ENCODE measurements at regions not wholly inside any gene's neighbourhood (a gene's known extent, or its start where the extent isn't known, plus 50 kb on each side); places are given as distances from the start of the nearest gene placed in this dataset.

- intact Hi-C loops (cut with DNase I), result no loop called here
- DNase-seq, result no peak
- ATAC-seq, result no peak
These were observed 157.9 kb upstream of the GRIP1 start for GRCh38 chr12:66836623-66837310.

GRCh38 chr12:66837311-66837627 lies 158.4 kb upstream of the GRIP1 start:
- DNase-seq (no peak), ATAC-seq (no peak)
- intact Hi-C loops (cut with DNase I), result no loop called here

- ATAC-seq (no peak), DNase-seq (no peak)
- intact Hi-C loops (cut with DNase I), result no loop called here
These were observed 159.5 kb upstream of the GRIP1 start for GRCh38 chr12:66838366-66838765.

- DNase-seq (no peak), ATAC-seq (no peak)
- intact Hi-C loops (cut with DNase I), result no loop called here
These were observed 170.1 kb upstream of the GRIP1 start for GRCh38 chr12:66848967-66849366.

- intact Hi-C loops (cut with DNase I), result no loop called here
- ATAC-seq (no peak), DNase-seq (no peak)
These were observed 172.3 kb upstream of the GRIP1 start for GRCh38 chr12:66851134-66851533.

- DNase-seq (no peak), ATAC-seq (no peak)
- intact Hi-C loops (cut with DNase I), result no loop called here
These were observed 173.2 kb upstream of the GRIP1 start for GRCh38 chr12:66852091-66852490.

GRCh38 chr12:66852765-66853164 lies 173.9 kb upstream of the GRIP1 start:
- ATAC-seq (no peak), DNase-seq (no peak)
- intact Hi-C loops (cut with DNase I), result no loop called here

- ATAC-seq (peak in 1 of 2 donors; percentile 63), DNase-seq (no peak)
- intact Hi-C loops (cut with DNase I), result loop anchor here (2.0 to 10.0 kb wide), 2 partner anchors 165 to 171 kb away; no protein-coding TSS in a partner anchor
These were observed 181.0 kb upstream of the GRIP1 start for GRCh38 chr12:66859751-66860440.

- peak; percentile 44 for DNase-seq
- ATAC-seq, result peak; percentile 41 to 49
- intact Hi-C loops (cut with DNase I), result loop anchor here (2.0 to 10.0 kb wide), 2 partner anchors 166 to 172 kb away; no protein-coding TSS in a partner anchor
These were observed 182.2 kb upstream of the GRIP1 start for GRCh38 chr12:66860752-66861750.

GRCh38 chr12:66862356-66862985 lies 183.6 kb upstream of the GRIP1 start:
- intact Hi-C loops (cut with DNase I), result loop anchor here in 1 of 2 donors (10.0 kb wide), 1 partner anchor 168 kb away; no protein-coding TSS in a partner anchor
- ATAC-seq (no peak), DNase-seq (no peak)

GRCh38 chr12:66863276-66863675 lies 184.4 kb upstream of the GRIP1 start:
- intact Hi-C loops (cut with DNase I), result loop anchor here in 1 of 2 donors (10.0 kb wide), 1 partner anchor 168 kb away; no protein-coding TSS in a partner anchor
- DNase-seq (no peak), ATAC-seq (peak in 1 of 2 donors; percentile 44)

- intact Hi-C loops (cut with DNase I), result no loop called here
- DNase-seq (no peak), ATAC-seq (no peak)
These were observed 199.0 kb upstream of the GRIP1 start for GRCh38 chr12:66877925-66878324.

GRCh38 chr12:66879409-66879808 lies 200.5 kb upstream of the GRIP1 start:
- intact Hi-C loops (cut with DNase I), result no loop called here
- ATAC-seq (peak in 1 of 2 donors; percentile 43), DNase-seq (no peak)

GRCh38 chr12:66881386-66881785 lies 202.5 kb upstream of the GRIP1 start:
- intact Hi-C loops (cut with DNase I), result no loop called here
- ATAC-seq, result no peak
- no peak for DNase-seq

- intact Hi-C loops (cut with DNase I), result no loop called here
- DNase-seq (no peak), ATAC-seq (no peak)
These were observed 205.2 kb upstream of the GRIP1 start for GRCh38 chr12:66884091-66884490.

GRCh38 chr12:66885115-66885875 lies 206.4 kb upstream of the GRIP1 start:
- intact Hi-C loops (cut with DNase I), result no loop called here
- DNase-seq (no peak), ATAC-seq (peak in 1 of 2 donors; percentile 23)

- DNase-seq (no peak), ATAC-seq (no peak)
- intact Hi-C loops (cut with DNase I), result no loop called here
These were observed 217.9 kb upstream of the GRIP1 start for GRCh38 chr12:66896797-66897196.

- intact Hi-C loops (cut with DNase I), result no loop called here
- no peak for DNase-seq
- ATAC-seq, result no peak
These were observed 220.0 kb upstream of the GRIP1 start for GRCh38 chr12:66898700-66899469.
